Medulla oblongata (tissue), 1 donor: ENCODE measurements at regions not wholly inside any gene's neighbourhood (a gene's known extent, or its start where the extent isn't known, plus 50 kb on each side); places are given as distances from the start of the nearest gene placed in this dataset.
A peak's percentile ranks its signal among the peaks of the same experiment; 100 is the strongest.

ENCODE experiments used
- DNase-seq: peaks from one replicate; pipeline ENCODE4 v3.0.0-alpha.2; 2015; ENCODE audit errors: extremely low spot score

- no peak for DNase-seq
These were observed 142.1 kb upstream of the IPO9 start for GRCh38 chr1:201686714-201687455.

- DNase-seq, result no peak
These were observed 140.4 kb upstream of the IPO9 start for GRCh38 chr1:201688514-201688913.

GRCh38 chr1:201689647-201690046 is 139.3 kb upstream of the IPO9 start:
- no peak for DNase-seq

- no peak for DNase-seq
These were observed 138.4 kb upstream of the IPO9 start for GRCh38 chr1:201690528-201690927.

- no peak for DNase-seq
These were observed 137.0 kb upstream of the IPO9 start for GRCh38 chr1:201691716-201692554.

- DNase-seq, result no peak
These were observed 136.2 kb upstream of the IPO9 start for GRCh38 chr1:201692555-201693394.

GRCh38 chr1:201693890-201694607 is 134.9 kb upstream of the IPO9 start:
- no peak for DNase-seq

- DNase-seq, result no peak
These were observed 134.2 kb upstream of the IPO9 start for GRCh38 chr1:201694608-201695335.

- no peak for DNase-seq
These were observed 133.3 kb upstream of the IPO9 start for GRCh38 chr1:201695607-201696006.

- peak; percentile 92 for DNase-seq
These were observed 132.7 kb upstream of the IPO9 start for GRCh38 chr1:201696217-201696761.

GRCh38 chr1:201697174-201697573 is 131.8 kb upstream of the IPO9 start:
- no peak for DNase-seq

GRCh38 chr1:201701831-201702230 is 127.1 kb upstream of the IPO9 start:
- DNase-seq, result no peak

- DNase-seq, result peak; percentile 68
These were observed 126.0 kb upstream of the IPO9 start for GRCh38 chr1:201702936-201703335.

GRCh38 chr1:201703621-201704438 is 125.1 kb upstream of the IPO9 start:
- DNase-seq, result peak; percentile 87

- no peak for DNase-seq
These were observed 124.5 kb upstream of the IPO9 start for GRCh38 chr1:201704439-201704792.

- DNase-seq, result peak; percentile 3
These were observed 123.6 kb upstream of the IPO9 start for GRCh38 chr1:201705389-201705788.

- peak; percentile 2 for DNase-seq
These were observed 122.8 kb upstream of the IPO9 start for GRCh38 chr1:201706109-201706508.

- DNase-seq, result no peak
These were observed 121.9 kb upstream of the IPO9 start for GRCh38 chr1:201707027-201707426.

GRCh38 chr1:201707656-201708055 is 121.3 kb upstream of the IPO9 start:
- DNase-seq, result no peak

- peak; percentile 60 for DNase-seq
These were observed 120.9 kb upstream of the IPO9 start for GRCh38 chr1:201708085-201708512.
